T-helper 1 cell treated with Interleukin-12 subunit alpha and Interleukin-12 subunit beta and Interleukin-4 antibody, amounts not matched to agents 30 ng/mL and 1 ng/mL, for 36 hours (primary cell): ENCODE measurements at regions not wholly inside any gene's neighbourhood (a gene's known extent, or its start where the extent isn't known, plus 50 kb on each side); places are given as distances from the start of the nearest gene placed in this dataset.
"Not testable (repeated sequence)": the region's sequence is repeated elsewhere in the genome, so short reads cannot be mapped to it uniquely, and the experiment has no call there.

ENCODE experiments used
- intact Hi-C: fragments of 100-400 bp; cut with micrococcal nuclease; formaldehyde crosslinking; loops from one replicate; pipeline ENCODE4 v1.15.1; 2024

- intact Hi-C loops: no loop called here
Observed at GRCh38 chr17:52636443-52636842, 477.9 kb upstream of the CA10 start.

- intact Hi-C loops: no loop called here
Observed at GRCh38 chr17:52606590-52606989, 448.1 kb upstream of the CA10 start.

GRCh38 chr17:52606098-52606497 lies 447.6 kb upstream of the CA10 start:
- intact Hi-C loops: no loop called here

GRCh38 chr17:52604105-52604504 lies 445.6 kb upstream of the CA10 start:
- intact Hi-C loops: no loop called here

- intact Hi-C loops: not testable (repeated sequence)
Observed at GRCh38 chr17:52597452-52598215, 439.1 kb upstream of the CA10 start.

- intact Hi-C loops: no loop called here
Observed at GRCh38 chr17:52594516-52594915, 436.0 kb upstream of the CA10 start.

- intact Hi-C loops: no loop called here
Observed at GRCh38 chr17:52546990-52547389, 388.5 kb upstream of the CA10 start.

GRCh38 chr17:52546493-52546892 lies 388.0 kb upstream of the CA10 start:
- intact Hi-C loops: no loop called here

- intact Hi-C loops: no loop called here
Observed at GRCh38 chr17:52537421-52537820, 378.9 kb upstream of the CA10 start.

- intact Hi-C loops: no loop called here
Observed at GRCh38 chr17:52536489-52536888, 378.0 kb upstream of the CA10 start.

GRCh38 chr17:52532373-52532772 lies 373.9 kb upstream of the CA10 start:
- intact Hi-C loops: no loop called here

- intact Hi-C loops: no loop called here
Observed at GRCh38 chr17:52524096-52524637, 365.7 kb upstream of the CA10 start.

GRCh38 chr17:52517176-52517575 lies 358.7 kb upstream of the CA10 start:
- intact Hi-C loops: no loop called here

- intact Hi-C loops: no loop called here
Observed at GRCh38 chr17:52515927-52516326, 357.4 kb upstream of the CA10 start.

GRCh38 chr17:52505601-52506000 lies 347.1 kb upstream of the CA10 start:
- intact Hi-C loops: no loop called here

GRCh38 chr17:52504081-52504480 lies 345.6 kb upstream of the CA10 start:
- intact Hi-C loops: no loop called here

GRCh38 chr17:52495646-52496045 lies 337.1 kb upstream of the CA10 start:
- intact Hi-C loops: no loop called here

- intact Hi-C loops: no loop called here
Observed at GRCh38 chr17:52482271-52482670, 323.8 kb upstream of the CA10 start.

GRCh38 chr17:52477824-52478699 lies 319.5 kb upstream of the CA10 start:
- intact Hi-C loops: no loop called here

GRCh38 chr17:52476638-52477313 lies 318.3 kb upstream of the CA10 start:
- intact Hi-C loops: no loop called here

GRCh38 chr17:52470553-52470952 lies 312.0 kb upstream of the CA10 start:
- intact Hi-C loops: no loop called here

GRCh38 chr17:52465407-52465806 lies 306.9 kb upstream of the CA10 start:
- intact Hi-C loops: no loop called here
